Nucleus accumbens (tissue), 56 donors: ENCODE measurements at regions not wholly inside any gene's neighbourhood (a gene's known extent, or its start where the extent isn't known, plus 50 kb on each side); places are given as distances from the start of the nearest gene placed in this dataset.
A peak's percentile ranks its signal among the peaks of the same experiment; 100 is the strongest.

ENCODE experiments used
- DNase-seq, 56 donors: peaks; one replicate each; lab custom pipeline; 2025; lab: John Stamatoyannopoulos, UW

DNA sequence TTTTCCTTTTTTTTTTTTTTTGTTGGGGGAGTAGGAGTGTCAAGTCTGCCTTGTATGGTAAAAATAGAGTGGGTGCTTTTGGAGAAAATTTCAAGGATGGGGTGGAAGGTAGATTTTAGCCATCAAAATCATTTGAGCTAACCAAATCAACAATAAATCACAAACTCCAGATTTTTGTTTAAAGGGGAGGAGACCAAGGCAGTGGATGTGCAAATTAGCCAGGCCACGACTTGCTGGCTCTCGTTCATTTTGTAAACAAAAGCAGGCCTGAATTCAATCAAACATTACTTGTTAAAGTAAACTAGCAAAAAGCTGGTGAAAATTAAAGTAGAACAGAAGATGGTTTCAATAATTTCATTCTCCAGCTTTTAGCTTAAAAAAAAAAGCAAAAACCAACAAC, 387.2 kb downstream of the BMP4 start:
- DNase-seq, result no peak

DNA sequence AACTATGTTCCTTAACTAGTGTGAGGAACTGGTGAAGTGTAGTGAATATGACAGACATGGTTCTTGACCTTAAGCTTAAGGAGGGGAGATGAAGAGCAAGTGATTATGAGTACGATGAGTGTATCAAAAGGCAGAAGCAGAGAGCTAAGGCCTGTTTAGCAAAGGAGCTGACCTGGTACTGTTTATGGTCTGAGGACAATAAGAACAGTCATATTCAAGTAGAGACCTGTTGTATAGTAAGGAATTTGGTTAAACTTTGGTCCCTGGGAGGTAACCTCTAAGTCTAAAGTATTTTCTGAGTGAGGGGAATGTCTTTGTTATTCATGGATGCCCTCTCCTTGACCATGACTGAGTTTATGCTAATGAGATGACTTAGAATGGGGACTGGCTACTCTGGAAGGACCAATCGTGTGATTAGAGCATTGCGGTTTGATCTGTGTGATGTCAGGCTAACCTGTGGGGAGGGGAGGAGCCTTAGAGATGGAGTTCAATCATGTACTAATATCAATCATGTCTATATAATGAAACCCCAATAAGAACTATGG, 389.3 kb downstream of the BMP4 start:
- no peak for DNase-seq

DNA sequence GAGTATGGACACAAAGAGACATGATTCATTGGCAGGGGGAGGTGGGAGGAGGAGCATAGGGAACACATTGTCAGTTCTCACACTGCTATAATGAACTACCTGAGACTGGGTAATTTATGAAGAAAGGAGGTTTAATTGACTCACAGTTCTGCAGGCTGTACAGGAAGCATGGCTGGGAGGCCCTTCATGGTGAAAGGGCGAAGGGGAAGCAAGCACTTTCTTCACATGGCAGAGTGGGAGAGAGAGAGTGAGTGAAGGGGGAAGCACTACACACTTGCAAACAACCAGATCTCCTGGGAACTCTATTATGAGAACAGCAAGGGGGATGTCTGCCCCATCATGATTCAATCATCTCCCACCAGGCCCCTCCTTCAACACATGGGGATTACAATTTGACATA, 391.8 kb downstream of the BMP4 start:
- no peak for DNase-seq

DNA sequence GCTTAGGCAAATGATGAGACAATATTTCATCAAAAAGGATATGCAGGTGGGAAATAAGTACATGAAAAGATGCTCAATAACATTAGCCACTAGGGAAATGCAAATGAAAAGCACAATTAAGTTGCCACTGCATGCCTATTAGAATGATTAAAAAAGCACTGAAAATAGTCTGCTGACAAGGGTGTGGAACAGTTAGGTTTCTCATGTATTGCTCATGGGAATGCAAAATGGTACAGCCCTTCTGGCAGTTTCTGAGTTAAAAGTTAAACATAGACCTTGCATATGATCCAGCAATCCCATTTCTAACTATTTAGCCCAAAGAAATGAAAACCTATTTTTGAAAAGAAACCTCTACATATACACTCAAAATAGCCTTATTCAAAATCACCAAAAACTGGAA, 393.0 kb downstream of the BMP4 start:
- DNase-seq, result no peak

DNA sequence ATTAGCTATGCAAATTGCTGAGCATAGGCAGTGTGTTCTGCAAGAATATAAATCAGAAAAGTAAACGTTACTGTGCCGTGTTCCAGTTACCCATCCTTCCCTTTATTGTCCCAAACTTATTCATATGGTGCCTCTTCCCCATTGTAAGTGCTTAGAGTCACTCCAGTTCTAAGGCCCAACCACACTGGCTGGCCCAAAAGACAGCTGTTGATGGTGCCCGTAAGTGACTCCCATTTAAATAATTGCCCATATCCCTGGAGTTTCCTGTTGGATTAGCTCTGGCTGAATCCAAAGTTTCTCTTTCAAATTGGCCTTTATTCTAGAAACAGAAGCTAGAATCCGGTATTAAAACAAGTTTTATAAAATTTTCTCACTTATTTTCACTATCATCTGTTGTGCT, 400.1 kb upstream of the DDHD1 start:
- no peak for DNase-seq

DNA sequence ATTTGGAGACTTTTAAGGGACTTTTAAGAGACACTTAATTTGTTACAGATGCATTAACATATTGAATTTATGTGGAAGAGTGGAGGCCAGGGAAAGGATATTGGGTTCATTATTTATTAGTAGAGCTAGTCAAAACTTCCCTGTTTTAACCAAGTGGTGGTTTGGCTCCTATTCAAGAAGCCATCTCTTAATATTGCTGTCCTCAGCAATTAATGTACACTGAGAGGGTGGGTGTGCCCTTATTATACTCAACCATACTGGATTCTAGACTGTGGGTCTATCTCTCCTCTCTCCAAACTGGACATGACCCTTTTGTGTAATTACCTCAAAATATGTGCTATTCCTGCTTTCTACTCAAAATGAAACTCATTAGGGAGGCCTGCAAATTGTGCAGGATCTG, 398.7 kb upstream of the DDHD1 start:
- no peak for DNase-seq

DNA sequence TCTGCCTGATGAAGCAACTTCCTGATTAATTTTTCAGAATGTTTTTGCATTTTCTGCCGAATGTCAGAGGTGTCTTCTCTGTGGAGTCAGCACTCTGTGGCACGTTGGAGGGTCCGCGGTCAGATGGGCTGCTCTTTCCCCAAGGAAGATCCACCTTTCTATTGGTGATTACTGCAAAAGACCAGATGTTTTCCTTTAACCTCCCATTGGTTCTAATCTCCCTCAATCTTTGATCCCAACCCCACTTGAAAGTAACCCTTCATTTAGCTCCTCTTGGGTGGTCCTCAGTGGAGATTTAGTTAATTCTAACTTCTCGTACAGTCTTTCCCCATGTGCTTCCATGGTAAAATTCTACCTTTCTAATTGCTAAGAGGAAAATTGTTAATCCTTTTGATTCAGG, 397.7 kb upstream of the DDHD1 start:
- no peak for DNase-seq

DNA sequence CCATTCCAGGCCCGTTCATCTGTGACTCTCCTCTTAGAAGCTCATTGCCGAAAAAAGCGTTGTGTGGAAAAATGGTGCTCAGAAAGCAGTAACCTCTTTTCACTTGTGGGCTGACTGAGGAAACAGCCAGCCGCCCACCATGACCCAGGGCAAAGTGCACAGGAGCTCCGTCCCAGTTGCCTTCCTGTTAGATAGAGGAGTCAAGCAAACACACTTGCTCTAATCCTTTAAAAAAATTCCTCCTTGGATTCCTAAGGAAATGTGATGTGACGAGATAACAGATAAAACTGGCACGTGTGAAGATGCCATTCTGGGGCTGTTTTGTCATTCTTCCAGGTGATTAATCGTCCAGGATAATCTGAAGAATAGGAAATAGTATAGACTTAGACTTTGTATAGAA, 396.8 kb upstream of the DDHD1 start:
- no peak for DNase-seq

DNA sequence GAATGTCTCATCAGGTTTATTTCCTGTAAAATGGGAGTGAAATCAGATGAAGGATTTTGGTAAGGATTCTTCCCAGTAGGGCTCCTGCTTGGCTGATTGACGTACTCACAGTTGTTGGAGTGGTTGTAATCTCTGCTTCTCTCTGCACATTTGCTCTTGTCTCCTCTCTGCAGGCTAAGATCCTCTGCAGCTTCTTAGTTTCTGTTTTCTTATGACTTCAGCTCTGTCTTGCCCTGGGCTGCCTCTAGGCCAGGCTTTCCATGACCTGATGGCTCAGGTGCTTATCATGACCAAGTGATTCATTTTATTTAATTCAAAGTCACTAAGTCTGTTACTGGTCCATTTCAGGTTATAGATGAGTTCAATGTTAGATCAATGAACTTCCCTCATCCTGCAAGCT, 394.5 kb upstream of the DDHD1 start:
- DNase-seq, result no peak

DNA sequence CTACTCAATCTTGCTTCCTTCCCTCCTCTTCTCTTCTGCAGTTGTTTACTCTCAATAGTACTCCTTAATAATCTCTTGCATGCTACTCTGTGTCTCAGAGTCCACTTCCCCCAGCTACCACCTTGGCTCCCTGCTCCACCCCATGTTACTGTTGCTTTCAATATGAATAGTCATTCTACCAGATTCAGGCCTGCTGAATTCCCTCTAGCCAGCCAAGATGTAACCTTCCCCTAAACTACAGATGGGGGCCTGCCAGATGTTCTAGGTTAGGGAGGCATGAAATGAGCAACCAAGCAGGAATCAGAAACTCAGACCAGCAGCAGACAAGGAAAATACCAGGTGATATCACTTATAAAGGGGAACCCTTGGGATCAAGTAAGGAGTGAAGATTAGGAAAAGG, 392.1 kb upstream of the DDHD1 start:
- no peak for DNase-seq

DNA sequence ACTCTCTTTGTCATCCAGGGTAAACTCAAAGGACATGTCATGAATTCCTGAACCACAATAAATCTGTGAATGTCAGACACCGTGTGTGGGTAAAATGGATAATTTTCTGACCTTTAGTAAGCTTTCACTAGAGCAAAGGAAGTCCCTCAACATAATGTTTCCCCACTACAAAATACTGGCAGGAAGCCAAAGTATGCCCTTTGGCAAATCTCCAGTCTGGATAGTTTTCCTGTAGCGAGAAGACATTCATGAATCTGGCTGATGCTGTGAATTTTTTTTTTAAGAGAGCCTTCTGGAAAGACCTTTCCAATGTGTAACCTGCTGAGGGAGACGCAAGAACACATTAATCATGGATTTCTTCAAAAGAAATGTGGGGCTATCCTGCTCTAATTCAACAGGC, 389.6 kb upstream of the DDHD1 start:
- DNase-seq, result peak in 3 of 56 donors; percentile 1 to 27 (median 1)

DNA sequence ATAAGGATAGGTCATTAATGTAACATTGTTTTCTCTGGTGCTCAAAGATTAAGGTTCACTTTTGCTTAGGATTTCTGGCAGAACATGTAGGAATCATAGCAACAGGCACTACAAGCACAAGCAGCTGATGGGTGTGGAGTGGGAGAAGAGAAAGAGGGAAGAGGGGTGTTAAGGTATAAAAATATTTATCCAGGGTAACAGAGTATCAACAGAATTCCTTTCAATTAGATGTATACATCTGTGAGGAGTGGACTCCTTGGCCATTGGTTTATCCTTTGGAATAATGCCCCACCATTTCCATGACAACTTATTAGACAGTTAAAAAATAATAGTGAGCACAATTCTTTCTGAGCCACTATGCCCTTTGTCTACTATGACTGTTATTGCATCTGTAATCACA, 388.3 kb upstream of the DDHD1 start:
- no peak for DNase-seq

DNA sequence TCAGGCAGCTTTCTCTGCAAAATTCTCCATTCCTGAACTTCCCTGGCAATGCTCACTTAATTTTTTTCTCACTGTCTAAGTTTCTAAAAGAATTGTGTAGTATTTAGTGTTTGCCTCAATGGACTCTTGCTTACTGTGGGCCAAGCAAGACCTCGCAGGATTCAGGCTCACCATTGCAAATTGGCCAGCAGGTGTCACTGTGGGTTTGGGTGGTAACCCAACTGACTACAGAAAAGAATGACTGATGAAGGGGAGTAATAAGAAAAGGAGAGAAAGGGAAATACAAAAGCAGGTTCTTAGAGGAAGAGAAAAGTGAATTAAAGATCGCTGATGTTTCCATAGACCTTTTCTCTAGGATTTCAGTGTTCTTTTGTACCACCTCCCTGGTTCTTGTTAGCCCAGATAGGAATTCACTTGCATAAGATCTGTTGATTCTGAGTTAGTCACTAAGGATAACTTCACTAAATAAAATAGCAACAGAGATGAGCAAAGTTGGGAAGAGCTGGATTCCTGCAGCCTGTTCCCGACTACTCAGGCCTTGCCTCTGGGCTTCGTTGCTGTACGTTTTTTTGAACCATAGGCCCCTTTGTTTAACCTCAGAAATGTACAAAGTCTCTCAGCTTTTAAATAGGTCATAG, 386.5 kb upstream of the DDHD1 start:
- peak in 52 of 56 donors; percentile 2 to 85 (median 46) for DNase-seq

DNA sequence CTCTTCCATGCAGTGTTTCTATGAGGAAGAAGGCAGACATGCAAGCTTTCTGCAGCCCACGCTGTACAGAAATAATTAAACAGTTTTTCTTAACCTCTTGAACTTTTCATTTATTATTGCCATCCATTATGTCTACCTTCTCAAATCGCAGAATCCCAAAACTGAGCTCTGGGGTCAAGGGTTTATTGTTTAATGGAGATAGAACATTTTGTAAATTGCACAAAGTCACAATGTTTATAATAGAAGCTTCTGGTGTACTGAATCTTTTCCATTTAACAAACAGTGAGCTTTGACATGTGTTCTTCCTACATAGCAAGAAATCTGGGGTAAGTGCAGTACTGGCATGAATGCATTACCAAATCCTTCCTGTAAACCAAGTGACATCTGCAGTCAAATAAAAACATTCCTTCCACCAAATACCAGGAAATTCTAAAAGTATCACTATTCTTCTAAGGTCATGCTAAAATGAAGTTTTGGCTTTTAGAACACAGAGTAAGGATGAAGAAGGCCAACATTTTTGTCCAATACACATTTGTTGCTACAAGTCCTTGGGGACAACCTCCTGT, 385.3 kb upstream of the DDHD1 start:
- no peak for DNase-seq

DNA sequence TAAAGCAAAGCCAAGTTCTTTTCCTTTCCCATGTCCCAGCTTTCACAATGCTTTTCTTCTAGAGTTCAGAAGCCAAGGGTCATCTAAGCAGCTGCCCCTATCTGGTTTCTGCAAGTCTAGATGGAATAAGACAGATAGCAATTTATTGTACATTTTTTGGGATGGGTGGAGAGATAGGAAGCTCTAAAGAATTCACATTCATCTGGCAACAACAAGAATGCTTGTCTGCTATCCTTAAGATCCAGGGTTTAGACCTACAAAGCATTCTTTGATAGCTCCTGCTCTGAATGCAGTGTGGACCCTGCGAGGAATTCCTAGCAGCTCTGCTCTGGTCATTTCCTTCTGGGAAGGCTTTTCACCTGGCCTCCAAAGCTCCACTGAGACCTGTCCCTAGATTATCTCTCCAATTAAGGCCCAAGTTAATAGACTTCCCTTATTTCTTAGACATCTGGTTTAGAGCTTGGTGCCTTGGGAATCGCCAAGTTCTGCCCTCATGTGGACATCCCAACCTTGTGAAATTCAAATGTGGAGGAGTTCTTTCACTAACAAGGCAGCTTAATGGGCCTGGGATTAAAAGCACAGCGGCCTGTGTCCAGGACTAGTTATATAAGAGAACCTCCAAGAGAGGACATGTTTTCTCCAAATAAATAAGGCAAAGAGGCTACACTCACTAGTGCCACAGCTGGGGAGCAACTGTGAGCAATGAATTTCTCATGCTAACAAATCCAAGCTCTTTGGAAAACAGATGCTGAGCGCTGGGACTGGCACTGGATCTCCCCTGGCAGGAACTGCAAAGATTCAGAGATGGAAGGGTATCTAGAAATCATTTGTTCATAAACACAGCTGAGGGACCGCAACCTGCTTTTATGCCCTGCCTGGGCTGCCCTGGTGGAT, 384.5 kb upstream of the DDHD1 start:
- DNase-seq, result no peak

DNA sequence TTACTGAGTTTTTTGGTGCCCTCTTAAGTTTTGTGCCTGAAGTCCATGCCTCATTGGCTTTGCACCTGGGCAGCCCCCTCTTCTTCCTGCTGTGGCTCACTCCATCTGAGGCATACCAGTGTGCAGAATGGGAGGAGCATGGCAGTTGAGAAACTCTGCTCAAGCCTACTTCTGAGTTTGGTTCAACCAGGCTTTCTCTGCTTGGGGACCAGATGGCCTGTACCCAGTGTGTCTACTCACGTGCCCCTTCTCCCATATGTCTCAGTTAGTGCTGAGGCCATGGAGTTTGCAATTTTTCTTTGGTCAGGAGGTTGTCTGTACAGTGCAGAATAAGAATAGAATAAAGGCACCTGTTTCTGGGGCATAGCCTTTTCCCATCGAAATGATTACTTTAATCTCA, 383.3 kb upstream of the DDHD1 start:
- no peak for DNase-seq

DNA sequence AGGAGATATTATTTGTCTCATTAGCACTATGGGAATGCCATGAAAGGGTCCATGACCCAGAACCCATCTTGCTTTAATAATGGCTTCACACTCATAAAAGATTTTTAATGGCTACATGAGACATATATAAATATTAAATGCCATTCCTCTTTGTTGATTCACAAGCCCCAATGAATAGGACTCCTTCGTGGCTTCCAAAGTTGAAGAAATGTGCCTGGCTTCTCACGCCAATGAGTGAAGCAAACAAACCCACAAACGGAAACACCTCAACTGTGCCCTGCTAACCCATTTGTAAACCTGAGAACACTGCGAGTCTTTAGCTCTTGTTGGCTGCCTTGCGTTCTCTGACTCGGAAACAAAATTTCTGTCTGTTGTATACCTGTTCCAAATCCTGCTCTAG, 381.7 kb upstream of the DDHD1 start:
- no peak for DNase-seq

DNA sequence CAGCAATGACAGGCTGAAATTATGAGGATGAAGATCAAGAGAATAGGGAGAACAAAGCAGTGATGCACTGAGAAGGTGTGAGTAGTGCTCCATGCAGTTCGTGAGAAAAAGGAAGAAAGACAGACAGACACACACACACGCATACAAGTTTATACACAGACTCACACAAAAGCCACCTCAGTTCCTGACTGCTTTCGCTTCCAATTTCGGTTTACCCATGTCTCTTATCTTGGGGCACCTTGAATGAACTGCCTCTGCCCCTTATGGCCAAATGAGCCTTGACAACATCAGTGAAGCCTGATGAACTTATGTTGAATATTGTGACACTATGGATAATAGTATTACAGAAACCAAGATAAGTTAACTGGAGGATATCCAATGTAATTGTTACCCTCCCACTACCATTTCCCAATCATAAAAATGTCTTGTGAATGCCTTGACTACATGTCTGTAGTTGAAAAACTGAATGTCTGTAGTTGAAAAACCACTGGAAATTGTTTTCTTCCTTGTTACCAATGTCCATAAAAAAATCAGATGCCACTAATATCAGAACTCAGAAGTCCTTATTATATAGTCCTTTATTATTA, 380.4 kb upstream of the DDHD1 start:
- no peak for DNase-seq

DNA sequence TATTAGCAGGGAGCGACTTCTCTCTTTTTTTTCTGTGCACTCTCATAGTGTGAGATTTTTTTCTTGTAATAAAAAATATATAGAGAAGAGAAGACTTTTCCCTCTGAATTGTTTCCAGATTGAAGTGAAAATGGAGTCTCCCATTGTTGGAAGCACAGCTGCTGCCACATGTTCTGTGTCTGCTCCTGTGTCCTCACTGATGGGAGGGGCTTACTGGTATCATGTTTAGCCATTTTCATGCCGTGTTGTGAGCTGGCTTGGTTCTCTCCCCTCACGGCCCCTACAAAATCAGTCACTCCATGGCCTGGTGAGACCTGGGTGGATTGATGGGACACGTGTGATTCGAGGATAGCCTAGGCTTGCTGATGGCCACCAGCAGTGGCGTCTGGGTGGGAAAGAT, 379.7 kb upstream of the DDHD1 start:
- no peak for DNase-seq

DNA sequence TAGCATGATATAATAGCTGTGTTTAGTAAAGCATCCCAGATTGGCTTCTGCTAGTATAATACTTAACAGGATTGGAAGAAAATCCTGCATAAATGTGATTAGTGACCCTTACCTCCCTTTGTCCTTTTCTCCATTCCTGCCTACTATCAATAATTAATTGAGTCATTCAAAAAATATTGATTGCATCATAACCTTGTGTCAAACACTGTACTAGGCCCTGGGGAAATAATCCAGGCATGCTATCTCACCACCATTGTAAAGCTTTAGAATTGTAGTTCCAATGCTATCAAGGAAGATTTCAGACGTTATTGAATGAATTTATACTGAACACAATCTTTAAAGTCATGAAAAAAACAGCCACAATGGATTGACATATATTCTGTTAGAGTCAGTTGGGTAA, 378.6 kb upstream of the DDHD1 start:
- DNase-seq, result no peak

DNA sequence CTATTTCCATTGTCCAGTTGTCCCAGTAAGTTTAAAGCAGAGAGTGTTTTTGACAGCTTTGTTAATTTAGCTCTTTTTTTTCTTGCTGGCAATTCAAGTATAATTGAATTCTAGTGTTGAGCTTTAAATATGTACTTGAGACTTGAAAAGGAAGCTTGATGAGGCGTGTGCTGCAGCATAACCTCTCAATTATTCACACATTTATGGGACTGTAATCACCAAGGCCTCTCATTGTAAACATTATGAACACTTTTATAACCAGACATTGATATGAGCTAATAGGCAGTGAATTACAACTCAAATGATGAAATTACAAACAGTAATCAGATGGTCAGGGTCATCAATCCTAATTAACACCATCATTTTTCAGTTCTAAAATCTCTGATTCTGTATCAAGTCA, 378.0 kb upstream of the DDHD1 start:
- DNase-seq, result no peak
